Thyroid gland (tissue), 4 donors: ENCODE measurements at regions not wholly inside any gene's neighbourhood (a gene's known extent, or its start where the extent isn't known, plus 50 kb on each side); places are given as distances from the start of the nearest gene placed in this dataset.

ENCODE experiments used
- POLR2A ChIP-seq, 2 donors: fragments of 450-650 bp; IDR thresholded peaks; one replicate each; pipeline ENCODE4 v1.6.1; 2017; ENCODE audit warnings: antibody characterized with exemption in 2 of 2, mild to moderate bottlenecking in 2 of 2, moderate library complexity in 1 of 2
- TF ChIP-seq, protein P1 (sequence below), 6 experiments: fragments of 200-600 bp in 3 of 6; fragments of 450-650 bp in 3 of 6; sonication (generic) in 3 of 6; IDR thresholded peaks; one replicate each; pipeline ENCODE4 v1.5.1; 2016 to 2019; ENCODE audit warnings: antibody characterized with exemption in 6 of 6, mild to moderate bottlenecking in 2 of 6, inconsistent platforms in 1 of 6, moderate library complexity in 1 of 6

DNA sequence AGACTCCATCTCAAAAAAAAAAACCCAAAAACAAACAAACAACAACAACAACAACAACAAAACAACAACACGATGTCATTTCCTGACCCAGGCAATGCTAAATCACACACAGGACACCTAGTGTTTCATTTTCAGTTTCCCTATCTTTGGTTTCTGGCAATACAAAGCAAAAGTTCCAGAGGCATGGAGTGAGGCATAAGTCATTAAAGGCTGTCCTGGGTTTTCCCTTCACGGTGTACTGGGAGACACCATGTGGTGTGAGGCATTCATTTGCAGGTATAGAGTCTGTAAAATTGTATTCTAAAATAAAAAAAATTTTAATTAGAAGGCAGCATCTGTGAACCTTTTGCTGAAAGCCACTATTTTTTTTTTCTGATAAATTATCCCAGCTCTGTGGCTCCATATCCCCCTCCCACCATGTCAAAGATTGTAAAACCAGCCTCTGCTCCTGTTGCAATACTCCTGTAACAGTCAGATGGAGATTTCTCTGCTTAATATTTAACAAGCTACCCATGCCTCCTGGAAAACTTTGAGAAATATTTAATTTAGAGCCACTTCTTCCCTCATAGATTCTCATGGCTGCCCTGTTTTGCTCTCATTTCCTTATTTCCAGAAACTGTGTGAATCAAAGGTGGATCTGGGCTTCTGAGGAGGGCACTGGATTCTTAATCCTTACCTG lies 324.6 kb downstream of the MCTP2 start:
- TF ChIP-seq, protein P1, sequence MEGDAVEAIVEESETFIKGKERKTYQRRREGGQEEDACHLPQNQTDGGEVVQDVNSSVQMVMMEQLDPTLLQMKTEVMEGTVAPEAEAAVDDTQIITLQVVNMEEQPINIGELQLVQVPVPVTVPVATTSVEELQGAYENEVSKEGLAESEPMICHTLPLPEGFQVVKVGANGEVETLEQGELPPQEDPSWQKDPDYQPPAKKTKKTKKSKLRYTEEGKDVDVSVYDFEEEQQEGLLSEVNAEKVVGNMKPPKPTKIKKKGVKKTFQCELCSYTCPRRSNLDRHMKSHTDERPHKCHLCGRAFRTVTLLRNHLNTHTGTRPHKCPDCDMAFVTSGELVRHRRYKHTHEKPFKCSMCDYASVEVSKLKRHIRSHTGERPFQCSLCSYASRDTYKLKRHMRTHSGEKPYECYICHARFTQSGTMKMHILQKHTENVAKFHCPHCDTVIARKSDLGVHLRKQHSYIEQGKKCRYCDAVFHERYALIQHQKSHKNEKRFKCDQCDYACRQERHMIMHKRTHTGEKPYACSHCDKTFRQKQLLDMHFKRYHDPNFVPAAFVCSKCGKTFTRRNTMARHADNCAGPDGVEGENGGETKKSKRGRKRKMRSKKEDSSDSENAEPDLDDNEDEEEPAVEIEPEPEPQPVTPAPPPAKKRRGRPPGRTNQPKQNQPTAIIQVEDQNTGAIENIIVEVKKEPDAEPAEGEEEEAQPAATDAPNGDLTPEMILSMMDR (IDR thresholded peaks at IDR 0.05): no peak
- no peak for TF ChIP-seq POLR2A (IDR thresholded peaks at IDR 0.05)
